PC-9 (cell line): ENCODE measurements at regions not wholly inside any gene's neighbourhood (a gene's known extent, or its start where the extent isn't known, plus 50 kb on each side); places are given as distances from the start of the nearest gene placed in this dataset.

ENCODE experiments used
- BruUV-seq: library from RNA; stranded (reverse); fragments of 400-500 nt; replicated peaks from 2 replicates; lab custom pipeline; 2021; lab: Mats Ljungman, UMichigan
- CTCF ChIA-PET: fragments of 300-600 bp; sonication (Branson Sonifier 250); formaldehyde crosslinking; loops from one replicate; lab custom pipeline; 2022; ENCODE audit warnings: antibody characterized with exemption; lab: Charles Lee
- POLR2A ChIA-PET: fragments of 300-600 bp; sonication (Branson Sonifier 250); formaldehyde crosslinking; loops from one replicate; lab custom pipeline; 2022; ENCODE audit warnings: antibody characterized with exemption; ENCODE audit not compliant: unreplicated experiment; lab: Charles Lee
- DNase-seq, 2 experiments: peaks; one replicate each; pipeline versions ENCODE4 v3.0.0 to v3.0.0-alpha.2; 2015 to 2022; ENCODE audit warnings: mixed read lengths in 1 of 2
- H2AFZ ChIP-seq: fragments of 200-600 bp; sonication (generic); 2 replicates; pipeline ENCODE4 v1.8.1; 2017; ENCODE audit warnings: antibody characterized with exemption
- H3F3A ChIP-seq: fragments of 200-600 bp; sonication (generic); 2 replicates; pipeline ENCODE4 v1.8.1; 2017; ENCODE audit warnings: antibody characterized with exemption, mild to moderate bottlenecking, low read depth; ENCODE audit not compliant: insufficient read depth
- H3K27ac ChIP-seq: fragments of 200-600 bp; sonication (generic); 2 replicates; pipeline ENCODE4 v1.6.1; 2016; ENCODE audit warnings: mixed run types
- H3K27me3 ChIP-seq: fragments of 200-600 bp; sonication (generic); 2 replicates; pipeline ENCODE4 v1.6.1; 2016; ENCODE audit warnings: low read depth, mixed run types; ENCODE audit not compliant: insufficient read depth
- H3K36me3 ChIP-seq: fragments of 200-600 bp; sonication (generic); 2 replicates; pipeline ENCODE4 v1.6.1; 2016; ENCODE audit warnings: low read depth, mixed run types
- H3K4me1 ChIP-seq: fragments of 200-600 bp; sonication (generic); replicated peaks from 2 replicates; pipeline ENCODE4 v1.6.1; 2016; ENCODE audit warnings: mixed run types; ENCODE audit not compliant: insufficient read depth
- H3K4me2 ChIP-seq: fragments of 200-600 bp; sonication (generic); 2 replicates; pipeline ENCODE4 v1.6.1; 2017; ENCODE audit warnings: mixed run types
- H3K4me3 ChIP-seq: fragments of 200-600 bp; sonication (generic); 2 replicates; pipeline ENCODE4 v1.6.1; 2016; ENCODE audit warnings: mixed run types
- H3K79me2 ChIP-seq: fragments of 200-600 bp; sonication (generic); 2 replicates; pipeline ENCODE4 v1.6.1; 2017; ENCODE audit warnings: low read depth, mixed run types
- H3K9me2 ChIP-seq: fragments of 200-600 bp; sonication (generic); 2 replicates; pipeline ENCODE4 v1.8.1; 2017; ENCODE audit warnings: mild to moderate bottlenecking; ENCODE audit not compliant: insufficient read depth
- H3K9me3 ChIP-seq: fragments of 200-600 bp; sonication (generic); 2 replicates; pipeline ENCODE4 v1.8.1; 2016; ENCODE audit warnings: low read depth; ENCODE audit not compliant: insufficient read depth
- H4K20me1 ChIP-seq: fragments of 200-600 bp; sonication (generic); 2 replicates; pipeline ENCODE4 v1.8.1; 2017; ENCODE audit not compliant: insufficient read depth
- EZH2 ChIP-seq: fragments of 200-600 bp; sonication (generic); IDR thresholded peaks from 2 replicates; pipeline ENCODE4 v1.8.0; 2017; ENCODE audit warnings: antibody characterized with exemption, low read depth
- intact Hi-C: fragments of 100-400 bp; cut with micrococcal nuclease; formaldehyde crosslinking; loops from one replicate; pipeline ENCODE4 v1.10.0; 2022; ENCODE audit not compliant: unreplicated experiment
- TF ChIP-seq, protein P1 (sequence below): fragments of 200-600 bp; sonication (generic); conservative IDR thresholded peaks from 2 replicates; pipeline ENCODE4 v1.6.1; 2017; ENCODE audit warnings: mixed run types, antibody characterized with exemption, mild to moderate bottlenecking, moderate library complexity

GRCh38 chr5:1961952-1962595 lies 79.3 kb upstream of the IRX4 start:
- intact Hi-C loops: no loop called here
- no peaks in the 10 kb centered on the region for H3K36me3 ChIP-seq
- H3K4me2 ChIP-seq: no peak overlapping the region
- no peak overlapping the region for H3K4me3 ChIP-seq
- H3K9me3 ChIP-seq: no peaks in the 10 kb centered on the region; the same call in 1 of the 2 replicates
- H3K27ac ChIP-seq: no peak overlapping the region
- H3F3A ChIP-seq: no peaks in the 10 kb centered on the region
- H3K79me2 ChIP-seq: no peaks in the 10 kb centered on the region
- H3K27me3 ChIP-seq: peaks cover 100% of the 10 kb centered on the region
- TF ChIP-seq, protein P1, sequence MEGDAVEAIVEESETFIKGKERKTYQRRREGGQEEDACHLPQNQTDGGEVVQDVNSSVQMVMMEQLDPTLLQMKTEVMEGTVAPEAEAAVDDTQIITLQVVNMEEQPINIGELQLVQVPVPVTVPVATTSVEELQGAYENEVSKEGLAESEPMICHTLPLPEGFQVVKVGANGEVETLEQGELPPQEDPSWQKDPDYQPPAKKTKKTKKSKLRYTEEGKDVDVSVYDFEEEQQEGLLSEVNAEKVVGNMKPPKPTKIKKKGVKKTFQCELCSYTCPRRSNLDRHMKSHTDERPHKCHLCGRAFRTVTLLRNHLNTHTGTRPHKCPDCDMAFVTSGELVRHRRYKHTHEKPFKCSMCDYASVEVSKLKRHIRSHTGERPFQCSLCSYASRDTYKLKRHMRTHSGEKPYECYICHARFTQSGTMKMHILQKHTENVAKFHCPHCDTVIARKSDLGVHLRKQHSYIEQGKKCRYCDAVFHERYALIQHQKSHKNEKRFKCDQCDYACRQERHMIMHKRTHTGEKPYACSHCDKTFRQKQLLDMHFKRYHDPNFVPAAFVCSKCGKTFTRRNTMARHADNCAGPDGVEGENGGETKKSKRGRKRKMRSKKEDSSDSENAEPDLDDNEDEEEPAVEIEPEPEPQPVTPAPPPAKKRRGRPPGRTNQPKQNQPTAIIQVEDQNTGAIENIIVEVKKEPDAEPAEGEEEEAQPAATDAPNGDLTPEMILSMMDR: no peak
- no peak for TF ChIP-seq EZH2
- no peak for DNase-seq
- ChIA-PET CTCF (no interaction called here), POLR2A (no interaction called here)
- H2AFZ ChIP-seq: no peak overlapping the region
- no TSS peak for BruUV-seq
- no peaks in the 10 kb centered on the region for H3K9me2 ChIP-seq
- no peaks in the 10 kb centered on the region for H3K4me1 ChIP-seq
- no peaks in the 10 kb centered on the region; the same call in 1 of the 2 replicates for H4K20me1 ChIP-seq

GRCh38 chr5:1961304-1961946 lies 78.7 kb upstream of the IRX4 start:
- no peaks in the 10 kb centered on the region for H3K79me2 ChIP-seq
- CTCF ChIA-PET: no interaction called here
- no peak for DNase-seq
- no peaks in the 10 kb centered on the region for H3K36me3 ChIP-seq
- H3F3A ChIP-seq: no peaks in the 10 kb centered on the region
- H3K9me2 ChIP-seq: no peaks in the 10 kb centered on the region
- no TSS peak for BruUV-seq
- peaks cover 99% of the 10 kb centered on the region for H3K27me3 ChIP-seq
- H3K4me3 ChIP-seq: no peak overlapping the region
- TF ChIP-seq EZH2: no peak
- TF ChIP-seq, protein P1: no peak
- H2AFZ ChIP-seq: no peak overlapping the region
- H3K4me1 ChIP-seq: no peaks in the 10 kb centered on the region
- no peak overlapping the region for H3K27ac ChIP-seq
- H4K20me1 ChIP-seq: no peaks in the 10 kb centered on the region; the same call in 1 of the 2 replicates
- H3K9me3 ChIP-seq: no peaks in the 10 kb centered on the region; the same call in 1 of the 2 replicates
- no peak overlapping the region for H3K4me2 ChIP-seq
- intact Hi-C loops: no loop called here
- POLR2A ChIA-PET: no interaction called here

- BruUV-seq: no TSS peak
- CTCF ChIA-PET: no interaction called here
- H3K9me2 ChIP-seq: no peaks in the 10 kb centered on the region
- no peaks in the 10 kb centered on the region for H3K4me1 ChIP-seq
- POLR2A ChIA-PET: no interaction called here
- intact Hi-C loops: no loop called here
- no peak overlapping the region for H3K4me2 ChIP-seq
- H3F3A ChIP-seq: no peaks in the 10 kb centered on the region
- H4K20me1 ChIP-seq: no peaks in the 10 kb centered on the region; the same call in 1 of the 2 replicates
- H3K79me2 ChIP-seq: no peaks in the 10 kb centered on the region
- no peaks in the 10 kb centered on the region; the same call in 1 of the 2 replicates for H3K9me3 ChIP-seq
- H3K27ac ChIP-seq: no peak overlapping the region
- TF ChIP-seq EZH2: no peak
- peaks cover 93% of the 10 kb centered on the region for H3K27me3 ChIP-seq
- no peak for DNase-seq
- no peak overlapping the region for H3K4me3 ChIP-seq
- H3K36me3 ChIP-seq: no peaks in the 10 kb centered on the region
- H2AFZ ChIP-seq: no peak overlapping the region
Observed at GRCh38 chr5:1960595-1961303, 78.0 kb upstream of the IRX4 start.
